AG09319 (cell line): ENCODE measurements at regions not wholly inside any gene's neighbourhood (a gene's known extent, or its start where the extent isn't known, plus 50 kb on each side); places are given as distances from the start of the nearest gene placed in this dataset.

Experiments
- DNase-seq: peaks from one replicate; pipeline ENCODE4 v3.0.0-alpha.2; 2010; ENCODE audit warnings: low read depth; ENCODE audit errors: extremely low read depth
- TF ChIP-seq, protein P1 (sequence below): IDR thresholded peaks from 2 replicates; pipeline ENCODE4 v1.5.1; 2011; ENCODE audit warnings: low read depth, mild to moderate bottlenecking, inconsistent platforms, low read length, moderate library complexity

DNA sequence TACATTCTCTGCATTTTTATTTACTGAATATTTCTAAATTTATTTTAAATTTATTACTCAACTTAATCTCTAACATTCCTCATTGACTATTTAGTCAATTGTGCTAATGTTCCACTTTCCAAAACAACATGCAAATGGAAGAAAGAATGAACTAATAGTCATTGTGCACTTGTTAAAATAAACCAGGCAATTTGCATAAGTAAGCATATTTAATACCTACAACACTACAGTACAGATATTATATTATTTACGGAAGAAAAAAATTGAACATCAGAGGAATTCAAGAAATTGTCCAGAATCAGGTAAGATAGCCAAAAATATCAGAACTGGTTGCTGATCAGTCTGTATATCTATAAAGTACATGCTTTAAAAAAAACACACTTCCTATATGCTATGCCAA is 320.5 kb downstream of the CENPW start:
- no peak for DNase-seq
- TF ChIP-seq, protein P1, sequence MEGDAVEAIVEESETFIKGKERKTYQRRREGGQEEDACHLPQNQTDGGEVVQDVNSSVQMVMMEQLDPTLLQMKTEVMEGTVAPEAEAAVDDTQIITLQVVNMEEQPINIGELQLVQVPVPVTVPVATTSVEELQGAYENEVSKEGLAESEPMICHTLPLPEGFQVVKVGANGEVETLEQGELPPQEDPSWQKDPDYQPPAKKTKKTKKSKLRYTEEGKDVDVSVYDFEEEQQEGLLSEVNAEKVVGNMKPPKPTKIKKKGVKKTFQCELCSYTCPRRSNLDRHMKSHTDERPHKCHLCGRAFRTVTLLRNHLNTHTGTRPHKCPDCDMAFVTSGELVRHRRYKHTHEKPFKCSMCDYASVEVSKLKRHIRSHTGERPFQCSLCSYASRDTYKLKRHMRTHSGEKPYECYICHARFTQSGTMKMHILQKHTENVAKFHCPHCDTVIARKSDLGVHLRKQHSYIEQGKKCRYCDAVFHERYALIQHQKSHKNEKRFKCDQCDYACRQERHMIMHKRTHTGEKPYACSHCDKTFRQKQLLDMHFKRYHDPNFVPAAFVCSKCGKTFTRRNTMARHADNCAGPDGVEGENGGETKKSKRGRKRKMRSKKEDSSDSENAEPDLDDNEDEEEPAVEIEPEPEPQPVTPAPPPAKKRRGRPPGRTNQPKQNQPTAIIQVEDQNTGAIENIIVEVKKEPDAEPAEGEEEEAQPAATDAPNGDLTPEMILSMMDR: no peak

GRCh38 chr6:126661646-126662045 is 321.7 kb downstream of the CENPW start:
- no peak for DNase-seq
- TF ChIP-seq, protein P1: no peak

- DNase-seq: no peak
- TF ChIP-seq, protein P1: no peak
These were observed 323.1 kb downstream of the CENPW start for GRCh38 chr6:126662966-126663365.

DNA sequence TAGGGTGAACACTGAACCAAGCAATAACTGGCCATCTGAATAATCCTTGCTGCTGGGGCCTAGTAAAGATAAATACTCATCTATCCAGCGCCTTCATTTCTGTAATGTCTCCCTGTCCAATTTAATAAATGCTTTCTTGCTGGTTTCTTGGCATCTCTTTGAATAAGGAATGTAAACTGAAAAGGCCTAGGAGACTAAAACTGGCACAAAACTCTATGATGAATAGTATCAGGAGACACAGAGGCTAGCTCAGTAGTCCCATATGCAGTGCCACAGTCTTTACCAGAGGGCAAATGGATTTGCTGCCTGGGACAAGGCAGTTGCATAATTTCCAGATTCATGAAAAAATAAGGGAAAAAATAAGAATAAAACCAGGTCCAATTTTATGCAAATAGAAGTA is 324.4 kb downstream of the CENPW start:
- TF ChIP-seq, protein P1: no peak

DNA sequence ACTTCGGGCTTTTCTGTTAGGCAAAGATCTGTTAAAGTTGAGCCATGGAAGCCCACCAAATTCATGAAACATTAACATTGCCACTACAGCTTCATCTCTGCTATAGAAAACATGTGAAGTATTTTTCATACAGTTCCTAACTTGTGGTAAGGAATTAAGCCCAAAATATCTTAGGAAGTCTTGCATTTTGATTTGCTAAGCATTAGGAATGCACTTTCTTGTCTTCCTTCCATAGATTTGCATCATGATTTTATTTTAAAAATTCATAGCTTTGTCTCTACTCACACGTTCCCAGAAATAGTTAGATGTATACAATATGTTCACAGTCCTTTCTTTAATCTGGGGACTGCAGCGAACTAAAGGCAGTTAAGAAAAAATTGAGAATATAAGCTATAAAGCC is 325.6 kb downstream of the CENPW start:
- TF ChIP-seq, protein P1: no peak
- no peak for DNase-seq

More for the DNA sequence above, 324.4 kb downstream of the CENPW start:
- DNase-seq: no peak

- TF ChIP-seq, protein P1: no peak
- no peak for DNase-seq
These were observed 327.2 kb downstream of the CENPW start for GRCh38 chr6:126667071-126667470.

DNA sequence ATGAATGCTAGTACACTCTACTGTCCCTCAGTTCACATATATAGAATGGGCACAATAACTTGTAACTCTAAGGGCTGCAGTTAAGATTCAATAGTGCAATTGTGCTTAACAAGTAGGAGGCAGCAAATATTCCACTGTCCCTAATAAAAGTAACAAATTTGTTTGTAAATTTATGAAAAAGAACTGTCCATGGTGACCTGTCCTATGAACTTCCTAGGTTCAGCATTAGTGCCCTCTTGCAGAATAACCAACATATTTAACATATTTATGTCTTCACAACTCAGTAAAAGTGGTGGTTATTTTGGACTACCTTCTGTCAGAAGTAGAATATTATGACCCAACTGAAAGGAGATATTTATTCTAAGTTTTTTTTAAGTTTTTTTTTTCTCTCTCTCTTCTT is 327.8 kb downstream of the CENPW start:
- DNase-seq: no peak
- TF ChIP-seq, protein P1: no peak
